NCI-H2196 (cell line): ENCODE measurements at regions not wholly inside any gene's neighbourhood (a gene's known extent, or its start where the extent isn't known, plus 50 kb on each side); places are given as distances from the start of the nearest gene placed in this dataset.
"Not testable (repeated sequence)": the region's sequence is repeated elsewhere in the genome, so short reads cannot be mapped to it uniquely, and the experiment has no call there.

Source experiments
- DNase-seq: peaks from one replicate; lab custom pipeline; 2025; ENCODE audit not compliant: unreplicated experiment; lab: John Stamatoyannopoulos, UW

- no peak for DNase-seq
Observed at GRCh38 chr13:110045202-110045601, 258.8 kb upstream of the IRS2 start.

DNA sequence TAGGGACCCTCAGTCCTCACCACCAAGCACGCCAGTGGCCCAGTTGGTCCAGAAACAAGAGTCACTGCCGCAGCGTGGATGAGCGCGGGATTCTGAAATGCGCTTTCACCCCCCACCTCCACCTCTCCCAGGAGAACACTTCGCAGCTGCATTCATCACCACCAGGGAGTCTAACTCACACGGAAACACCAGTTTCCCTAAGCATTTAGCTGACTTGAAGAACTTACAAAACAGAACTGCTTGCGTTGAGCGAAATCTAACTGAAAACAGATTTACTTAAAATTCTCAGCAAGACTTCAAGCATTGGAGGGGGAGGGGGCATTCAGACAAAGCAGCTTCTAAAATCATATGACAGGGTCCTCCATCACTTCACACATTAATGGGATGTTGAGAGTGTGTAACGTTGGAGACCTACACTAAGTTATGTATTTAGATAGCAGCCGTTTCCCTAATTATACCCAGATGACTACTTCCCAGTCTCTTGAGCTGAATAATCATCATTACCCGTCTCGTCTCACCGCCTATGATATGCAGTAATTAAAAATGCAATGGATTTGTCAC lies 258.2 kb upstream of the IRS2 start:
- DNase-seq = no peak

- no peak for DNase-seq
Observed at GRCh38 chr13:110042253-110042950, 256.0 kb upstream of the IRS2 start.

DNA sequence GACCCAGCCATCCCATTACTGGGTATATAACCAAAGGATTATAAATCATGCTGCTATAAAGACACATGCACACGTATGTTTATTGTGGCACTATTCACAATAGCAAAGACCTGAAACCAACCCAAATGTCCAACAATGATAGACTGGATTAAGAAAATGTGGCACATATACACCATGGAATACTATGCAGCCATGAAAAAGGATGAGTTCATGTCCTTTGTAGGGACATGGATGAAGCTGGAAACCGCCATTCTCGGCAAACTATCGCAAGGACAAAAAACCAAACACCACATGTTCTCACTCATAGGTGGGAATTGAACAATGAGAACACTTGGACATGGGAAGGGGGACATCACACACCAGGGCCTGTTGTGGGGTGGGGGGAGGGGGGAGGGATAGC lies 255.3 kb upstream of the IRS2 start:
- not testable (repeated sequence) for DNase-seq

- no peak for DNase-seq
Observed at GRCh38 chr13:110037925-110038573, 251.7 kb upstream of the IRS2 start.

GRCh38 chr13:110036060-110036459 lies 249.7 kb upstream of the IRS2 start:
- no peak for DNase-seq

- no peak for DNase-seq
Observed at GRCh38 chr13:110034031-110034549, 247.7 kb upstream of the IRS2 start.

- DNase-seq = no peak
Observed at GRCh38 chr13:110032969-110033368, 246.6 kb upstream of the IRS2 start.

DNA sequence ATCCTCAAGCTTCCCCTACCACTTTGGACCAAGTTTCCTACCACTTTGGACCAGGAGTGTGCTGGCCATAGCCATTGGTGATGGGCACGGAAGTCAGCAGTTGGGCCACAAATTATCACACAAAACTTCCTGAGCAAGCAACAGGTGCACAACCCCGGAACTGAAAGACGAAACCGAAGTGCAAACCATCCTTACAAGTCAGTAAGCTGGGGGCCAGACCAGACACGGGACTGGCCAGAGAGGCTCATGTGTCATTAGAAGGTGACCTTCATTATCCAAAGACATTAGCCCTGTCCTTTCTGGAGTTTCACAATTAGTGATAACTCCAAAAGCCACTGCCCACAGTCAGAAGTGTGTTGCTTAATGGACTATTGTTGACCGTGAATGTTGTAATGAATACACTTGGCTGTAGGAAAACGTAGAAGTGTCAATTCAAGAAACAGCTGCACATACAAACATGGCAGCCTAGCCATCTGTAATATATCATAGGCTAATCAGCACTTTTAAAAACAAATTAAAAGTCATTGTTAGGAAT lies 244.1 kb upstream of the IRS2 start:
- no peak for DNase-seq

DNA sequence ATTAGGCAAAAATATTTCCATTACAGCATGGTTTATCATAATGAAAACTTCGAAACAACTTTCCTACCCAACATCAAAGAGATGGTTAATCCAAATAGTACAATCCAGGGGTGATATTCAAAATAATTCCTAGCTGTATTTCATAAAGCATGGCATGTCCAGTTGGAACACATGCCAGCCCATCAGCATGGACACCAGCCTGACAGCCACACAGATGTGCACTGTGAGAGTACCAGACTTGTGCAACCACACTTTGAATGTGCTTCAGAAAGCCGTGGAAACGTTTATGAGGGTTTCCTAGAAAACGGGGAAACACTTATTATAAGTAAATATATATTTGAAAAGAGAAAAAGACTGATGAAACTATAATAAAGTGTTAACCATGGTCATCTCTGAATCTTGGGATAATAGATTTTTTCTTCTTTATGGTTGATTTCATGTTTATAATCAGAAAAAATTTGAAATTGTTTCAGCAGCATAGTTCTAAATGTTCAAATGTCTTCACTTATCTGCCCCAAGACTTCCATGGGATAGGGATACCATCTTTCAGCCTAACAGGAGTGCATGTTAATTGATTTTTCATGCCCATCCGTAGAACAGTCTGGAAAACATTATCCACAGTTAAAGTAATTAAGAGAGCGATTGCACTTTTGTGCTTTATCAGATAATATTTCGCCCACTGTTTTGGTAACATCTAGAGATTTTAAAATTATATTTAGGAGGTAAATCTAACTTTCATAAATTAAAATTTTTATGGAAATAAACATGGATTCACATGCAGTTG lies 242.6 kb upstream of the IRS2 start:
- no peak for DNase-seq

- DNase-seq = no peak
Observed at GRCh38 chr13:110028311-110028710, 241.9 kb upstream of the IRS2 start.

DNA sequence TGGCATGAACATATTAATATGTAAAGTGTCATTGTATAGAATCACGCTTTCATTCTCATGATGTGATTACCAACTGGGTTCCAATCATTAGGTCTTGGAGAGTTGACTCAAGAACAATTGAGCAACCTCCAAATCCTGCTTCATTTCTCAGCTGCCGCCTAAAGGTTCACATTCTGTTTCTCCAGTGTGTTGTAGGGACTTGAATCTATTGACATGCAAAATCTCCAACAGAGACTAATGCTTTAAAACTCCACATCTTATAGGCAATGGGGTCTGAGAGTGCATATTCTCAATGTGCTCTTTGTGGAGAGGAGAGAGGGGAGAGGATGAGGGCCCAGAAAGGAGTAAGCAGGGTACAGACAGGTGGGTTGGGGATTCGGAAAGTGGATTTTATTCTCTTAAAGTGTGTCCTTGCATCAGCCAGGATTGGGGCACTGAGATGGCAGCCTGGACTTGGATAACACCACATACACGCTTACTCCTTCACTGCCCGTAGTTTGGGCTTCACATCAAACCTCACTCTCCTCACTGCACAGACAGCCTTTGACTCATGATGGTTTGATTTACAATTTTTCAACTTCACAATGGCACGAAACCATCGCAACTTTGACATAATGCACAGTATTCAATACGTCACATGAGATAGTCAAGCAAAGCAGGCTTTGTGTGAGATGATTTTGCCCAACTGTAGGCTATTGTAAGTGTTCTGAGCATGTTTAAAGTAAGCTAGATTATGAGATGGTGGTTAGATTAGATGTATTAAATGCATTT lies 241.3 kb upstream of the IRS2 start:
- no peak for DNase-seq

- no peak for DNase-seq
Observed at GRCh38 chr13:110024645-110024980, 238.2 kb upstream of the IRS2 start.

DNA sequence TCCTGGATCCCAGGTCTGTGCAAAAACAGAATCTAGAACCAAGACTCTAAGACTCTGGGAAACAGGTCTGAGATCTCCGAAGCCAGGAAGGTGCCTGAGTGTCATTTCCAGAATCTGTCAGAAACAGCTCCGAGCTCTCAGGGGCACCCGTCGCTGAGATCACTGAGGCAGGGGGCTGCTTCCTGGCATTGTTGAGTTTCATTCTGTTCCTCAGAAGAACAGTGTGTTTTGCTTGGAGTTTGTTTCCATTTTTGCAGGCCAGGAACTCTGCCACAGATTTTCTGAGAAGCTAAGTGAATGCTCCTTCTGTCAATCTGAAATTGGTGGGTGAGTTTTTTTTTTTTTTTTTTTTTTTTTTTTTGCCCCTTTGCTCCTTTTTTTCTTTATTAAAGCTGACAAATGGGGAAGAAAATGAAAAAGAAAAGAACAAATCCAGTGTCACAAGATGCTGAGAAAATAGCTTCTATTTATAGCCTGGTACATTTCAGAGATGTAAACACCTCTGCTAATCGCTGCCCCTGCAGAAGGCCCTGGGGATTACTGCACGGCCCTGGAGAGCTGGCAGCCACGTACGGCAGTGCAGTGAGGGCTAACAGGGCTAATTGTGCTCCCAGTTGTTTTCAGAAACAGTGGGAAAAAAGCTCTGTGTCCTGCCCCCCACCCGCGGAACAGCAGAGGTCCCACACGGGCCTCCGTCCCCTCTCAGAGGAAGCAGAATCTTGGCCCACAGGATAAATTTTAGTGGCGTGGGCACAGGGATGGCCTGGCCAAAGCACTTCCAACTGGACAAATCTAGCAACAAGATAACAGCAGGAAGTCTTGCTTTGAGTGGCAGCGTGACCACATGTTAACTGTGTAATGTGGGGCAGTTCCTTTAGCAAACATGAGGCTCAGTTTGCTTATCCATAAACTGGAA lies 237.6 kb upstream of the IRS2 start:
- DNase-seq = no peak

DNA sequence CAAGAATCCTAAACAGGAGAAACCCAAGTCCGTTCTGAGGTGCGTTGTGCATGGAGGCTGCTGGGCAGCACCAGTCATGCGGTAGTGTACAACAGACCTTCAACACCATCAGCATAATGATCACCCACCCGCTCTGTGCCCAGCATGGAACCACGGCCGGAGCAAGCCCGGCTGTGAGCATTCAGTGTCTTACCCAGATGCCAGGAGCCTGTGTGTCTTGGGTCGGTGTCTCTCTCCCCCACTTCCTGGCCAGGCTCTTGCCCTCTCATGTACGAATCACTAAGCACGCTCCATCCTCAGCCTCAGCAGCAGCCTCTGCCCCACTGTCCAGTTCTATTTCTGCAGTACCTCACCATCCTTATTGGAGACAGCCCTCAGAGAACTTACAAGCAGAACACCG lies 231.6 kb upstream of the IRS2 start:
- DNase-seq = no peak

DNA sequence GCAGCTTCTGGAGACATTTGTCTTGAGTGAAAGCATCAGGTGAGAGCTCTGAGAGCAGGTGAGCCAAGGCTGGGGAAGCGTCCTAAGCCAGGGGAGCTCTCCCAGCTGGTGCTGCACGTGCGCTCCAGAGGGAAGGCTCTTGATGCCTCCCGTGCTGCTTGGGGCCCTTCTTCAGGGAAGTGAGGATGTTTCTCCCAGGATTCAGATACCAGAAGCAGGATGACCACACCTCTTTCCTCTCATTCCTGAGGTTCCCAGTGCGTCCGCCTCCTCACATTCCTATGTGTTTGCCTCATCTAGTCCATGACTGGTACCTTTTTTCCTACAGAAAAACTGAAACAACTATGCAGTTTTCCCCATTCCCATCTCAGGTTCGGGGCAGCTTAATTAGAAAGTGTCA lies 231.0 kb upstream of the IRS2 start:
- no peak for DNase-seq

GRCh38 chr13:110015253-110015652 lies 228.9 kb upstream of the IRS2 start:
- DNase-seq = peak; percentile 30

DNA sequence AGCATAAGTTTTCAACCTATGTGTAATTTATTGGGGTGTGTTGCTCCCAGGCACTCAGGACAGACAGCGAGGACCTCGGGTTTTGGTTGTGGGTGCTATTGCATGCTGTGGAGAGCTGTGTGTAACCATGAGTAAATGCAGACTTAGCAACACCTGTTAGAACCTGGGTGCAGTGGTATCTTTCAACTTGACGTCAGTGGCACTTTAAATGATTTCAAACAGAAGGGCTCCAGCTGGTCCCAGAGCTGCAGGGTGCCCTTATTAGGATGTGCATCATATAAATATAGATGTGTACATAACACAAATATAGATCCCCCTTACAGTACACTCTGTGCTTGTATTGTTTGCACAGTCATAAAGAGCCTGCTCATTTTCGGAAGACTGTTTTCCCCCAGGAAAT lies 228.3 kb upstream of the IRS2 start:
- peak; percentile 23 for DNase-seq

DNA sequence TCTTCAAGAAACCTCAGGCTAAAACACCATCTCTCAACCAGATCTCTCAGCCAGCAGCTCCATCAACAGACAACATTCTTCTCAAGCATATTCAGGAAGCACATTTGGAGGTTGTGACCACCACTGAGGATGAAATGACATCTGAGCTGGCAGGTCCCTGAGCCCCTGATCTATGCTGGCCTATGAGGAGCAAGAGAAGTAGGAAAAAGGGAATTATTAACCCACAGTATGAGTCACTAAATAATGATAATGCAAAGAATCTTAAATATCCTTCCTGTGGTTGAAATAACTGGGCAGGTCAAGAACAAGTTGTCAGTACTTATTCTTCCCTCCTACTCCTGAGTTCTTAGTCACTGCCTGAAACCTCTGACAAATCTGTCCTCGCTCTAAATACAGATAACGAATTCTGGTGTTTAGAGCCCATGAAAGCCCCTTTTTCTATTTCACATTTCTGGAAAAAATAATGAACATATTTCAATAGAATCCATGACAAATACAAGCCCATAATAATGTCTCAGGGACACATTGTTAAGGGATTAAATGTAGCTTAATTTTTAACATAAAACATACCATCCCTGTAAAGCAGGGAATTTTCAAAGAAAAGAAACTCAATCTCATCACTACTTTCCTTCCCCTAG lies 225.8 kb upstream of the IRS2 start:
- DNase-seq = no peak
